HCT116 (cell line): ENCODE measurements at regions not wholly inside any gene's neighbourhood (a gene's known extent, or its start where the extent isn't known, plus 50 kb on each side); places are given as distances from the start of the nearest gene placed in this dataset.

Source experiments
- ATAC-seq: fragments of 200-7000 bp; cut with Tn5 transposase; 2 replicates; pipeline ENCODE4 v1.9.1; 2020; ENCODE audit warnings: mild to moderate bottlenecking, moderate library complexity
- BruUV-seq: library from RNA; stranded (reverse); fragments of 400-500 nt; replicated peaks from 2 replicates; lab custom pipeline; 2021; lab: Mats Ljungman, UMichigan
- CTCF ChIA-PET: fragments of 300-600 bp; sonication (Branson Sonifier 250); formaldehyde crosslinking; loops from one replicate; lab custom pipeline; 2021; ENCODE audit warnings: antibody characterized with exemption; lab: Charles Lee
- POLR2A ChIA-PET: fragments of 300-600, 350-600 bp; sonication (Branson Sonifier 250); formaldehyde crosslinking; loops from one replicate; lab custom pipeline; 2021; ENCODE audit warnings: antibody characterized with exemption; lab: Charles Lee
- RAD21 ChIA-PET, 2 experiments: fragments of 300-600 bp; sonication (Branson Sonifier 250); formaldehyde crosslinking; loops; one replicate each; lab custom pipeline; 2023; ENCODE audit warnings: low total read pairs in 2 of 2; ENCODE audit not compliant: uncharacterized antibody in 2 of 2, unreplicated experiment in 2 of 2, low non-redundant PET in 1 of 2; lab: Charles Lee
- DNase-seq: peaks from one replicate; pipeline ENCODE4 v3.0.0-alpha.2; 2010; ENCODE audit warnings: low read depth, low spot score
- H2AFZ ChIP-seq: fragments of 200-600 bp; shearing (Covaris generic), sonication (generic); 2 replicates; pipeline ENCODE4 v1.6.1; 2017; ENCODE audit warnings: low read depth, mixed run types, mixed read lengths, antibody characterized with exemption, low read length; ENCODE audit not compliant: poor library complexity, severe bottlenecking
- H3K27ac ChIP-seq: 2 replicates; pipeline ENCODE4 v1.5.1; 2012; ENCODE audit warnings: low read depth, low read length
- H3K27me3 ChIP-seq: fragments of 200-600 bp; sonication (generic); 2 replicates; pipeline ENCODE4 v1.6.1; 2016; ENCODE audit warnings: mixed run types, low read length, mixed read lengths; ENCODE audit not compliant: insufficient read depth
- H3K36me3 ChIP-seq, 2 experiments: fragments of 200-500 bp in 1 of 2; fragments of 200-600 bp in 1 of 2; sonication (Bioruptor generic) in 1 of 2; sonication (generic) in 1 of 2; 2 replicates each; pipeline versions ENCODE4 v1.5.1 to v1.6.1; 2014 to 2016; ENCODE audit warnings: low read length in 2 of 2, inconsistent platforms in 1 of 2, mixed read lengths in 1 of 2, mixed run types in 1 of 2; ENCODE audit not compliant: insufficient read depth in 2 of 2, control insufficient read depth in 1 of 2
- H3K4me1 ChIP-seq, 2 experiments: fragments of 200-600 bp in 1 of 2; sonication (generic) in 1 of 2; 2 replicates each; pipeline versions ENCODE4 v1.5.1 to v1.6.1; 2012 to 2017; ENCODE audit warnings: low read length in 2 of 2, inconsistent platforms in 1 of 2, mild to moderate bottlenecking in 1 of 2, mixed read lengths in 1 of 2, mixed run types in 1 of 2, moderate library complexity in 1 of 2; ENCODE audit not compliant: insufficient read depth in 2 of 2, control insufficient read depth in 1 of 2
- H3K4me2 ChIP-seq: fragments of 200-600 bp; sonication (generic); 2 replicates; pipeline ENCODE4 v1.6.1; 2017; ENCODE audit warnings: mixed run types, low read length, mixed read lengths
- H3K4me3 ChIP-seq, 2 experiments: fragments of 200-600 bp in 1 of 2; sonication (generic) in 1 of 2; replicated peaks in 1 of 2; 2 replicates each; pipeline ENCODE4 v1.5.1; 2011 to 2016; ENCODE audit warnings: low read length in 2 of 2, control low read depth in 1 of 2, low read depth in 1 of 2, mild to moderate bottlenecking in 1 of 2, mixed read lengths in 1 of 2, mixed run types in 1 of 2
- H3K79me2 ChIP-seq: fragments of 200-600 bp; sonication (generic); 2 replicates; pipeline ENCODE4 v1.6.1; 2017; ENCODE audit warnings: mild to moderate bottlenecking, mixed run types, low read length, moderate library complexity, mixed read lengths; ENCODE audit not compliant: insufficient read depth
- H3K9ac ChIP-seq: fragments of 200-600 bp; sonication (generic); 2 replicates; pipeline ENCODE4 v1.6.1; 2016; ENCODE audit warnings: low read length, mixed read lengths
- H3K9me2 ChIP-seq: fragments of 200-600 bp; sonication (generic), shearing (Covaris generic); 2 replicates; pipeline ENCODE4 v1.6.1; 2017; ENCODE audit warnings: mixed run types, mild to moderate bottlenecking, moderate library complexity; ENCODE audit not compliant: insufficient read depth
- H3K9me3 ChIP-seq, 2 experiments: fragments of 200-500 bp in 1 of 2; fragments of 200-600 bp in 1 of 2; sonication (Bioruptor generic) in 1 of 2; sonication (generic) in 1 of 2; 2 replicates each; pipeline ENCODE4 v1.6.1; 2014 to 2017; ENCODE audit warnings: low read length in 2 of 2, mixed read lengths in 2 of 2, inconsistent platforms in 1 of 2, low read depth in 1 of 2, mild to moderate bottlenecking in 1 of 2, mixed run types in 1 of 2, moderate library complexity in 1 of 2; ENCODE audit not compliant: control insufficient read depth in 1 of 2, insufficient read depth in 1 of 2
- H4K20me1 ChIP-seq: fragments of 200-600 bp; sonication (generic), shearing (Covaris generic); 2 replicates; pipeline ENCODE4 v1.6.1; 2017; ENCODE audit warnings: mixed run types, mild to moderate bottlenecking, moderate library complexity; ENCODE audit not compliant: insufficient read depth
- CBX3 ChIP-seq: IDR thresholded peaks from 2 replicates; pipeline ENCODE4 v1.6.1; 2012; ENCODE audit warnings: low read depth
- CTCF ChIP-seq, 3 experiments: fragments of 200-600 bp in 1 of 3; sonication (generic) in 1 of 3; IDR thresholded peaks in 2 of 3; conservative IDR thresholded peaks in 1 of 3; 2 replicates each; pipeline ENCODE4 v1.5.1; 2012 to 2017; ENCODE audit warnings: low read depth in 2 of 3, low read length in 2 of 3, antibody characterized with exemption in 1 of 3, borderline replicate concordance in 1 of 3, control low read depth in 1 of 3, mild to moderate bottlenecking in 1 of 3, mixed read lengths in 1 of 3, mixed run types in 1 of 3, moderate library complexity in 1 of 3; ENCODE audit not compliant: insufficient read depth in 1 of 3
- ELF1 ChIP-seq: IDR thresholded peaks from 2 replicates; pipeline ENCODE4 v1.6.1; 2012; ENCODE audit warnings: low read depth, borderline replicate concordance
- SP1 ChIP-seq: IDR thresholded peaks from 2 replicates; pipeline ENCODE4 v1.6.1; 2012; ENCODE audit warnings: low read depth
- YY1 ChIP-seq: IDR thresholded peaks from 2 replicates; pipeline ENCODE4 v1.6.1; 2011; ENCODE audit warnings: low read length, low read depth, moderate library complexity, mild to moderate bottlenecking; ENCODE audit not compliant: insufficient replicate concordance; ENCODE audit errors: extremely low read depth
- ZBTB33 ChIP-seq: IDR thresholded peaks from 2 replicates; pipeline ENCODE4 v1.6.1; 2011; ENCODE audit warnings: mild to moderate bottlenecking, low read length, moderate library complexity; ENCODE audit not compliant: insufficient replicate concordance; ENCODE audit errors: extremely low read depth
- ZNF274 ChIP-seq: fragments of 200-500 bp; sonication (Bioruptor generic); IDR thresholded peaks from 2 replicates; pipeline ENCODE4 v1.6.1; 2014; ENCODE audit warnings: mild to moderate bottlenecking, low read depth, low read length, inconsistent platforms
- intact Hi-C: fragments of 100-400 bp; cut with micrococcal nuclease; formaldehyde crosslinking; loops from 2 replicates; pipeline ENCODE4 v1.10.0; 2022

- POLR2A ChIA-PET = no interaction called here
- intact Hi-C loops = no loop called here
- H3K36me3 ChIP-seq = no peaks in the 10 kb centered on the region
- TF ChIP-seq CBX3 = no peak
- TF ChIP-seq CTCF (IDR thresholded peaks at IDR 0.05 in 2 of 3, conservative IDR thresholded peaks at IDR 0.05 in 1 of 3; ENCODE audit: borderline replicate concordance in 1 of 3, insufficient read depth in 1 of 3, low read depth in 2 of 3, low read length in 2 of 3) = no peak
- no peak overlapping the region for H2AFZ ChIP-seq
- H3K9ac ChIP-seq = no peak overlapping the region
- DNase-seq (no peak), ATAC-seq (no peak)
- H3K4me3 ChIP-seq = no peak overlapping the region
- no peak overlapping the region for H3K4me2 ChIP-seq
- no peaks in the 10 kb centered on the region for H3K27me3 ChIP-seq
- peaks cover 0 to 6% of the 10 kb centered on the region in 2 experiments; a peak in 1 of 4 replicates for H3K4me1 ChIP-seq
- CTCF ChIA-PET = no interaction called here
- H3K27ac ChIP-seq = no peak overlapping the region
- no peaks in the 10 kb centered on the region for H3K9me2 ChIP-seq
- no peaks in the 10 kb centered on the region for H3K9me3 ChIP-seq
- H4K20me1 ChIP-seq = no peaks in the 10 kb centered on the region
- RAD21 ChIA-PET = no interaction called here
- BruUV-seq = no TSS peak
- H3K79me2 ChIP-seq = no peaks in the 10 kb centered on the region
Observed at GRCh38 chr1:115211071-115211745, 121.9 kb upstream of the TSPAN2 start.

- H3K4me3 ChIP-seq = no peak overlapping the region
- H4K20me1 ChIP-seq = no peaks in the 10 kb centered on the region
- ChIA-PET POLR2A (no interaction called here), RAD21 (no interaction called here), CTCF (no interaction called here)
- H3K9ac ChIP-seq = no peak overlapping the region
- no peaks in the 10 kb centered on the region for H3K27me3 ChIP-seq
- H3K4me1 ChIP-seq = peaks cover 0 to 6% of the 10 kb centered on the region in 2 experiments; a peak in 1 of 4 replicates
- no peaks in the 10 kb centered on the region for H3K36me3 ChIP-seq
- no peak overlapping the region for H3K4me2 ChIP-seq
- H3K9me3 ChIP-seq = no peaks in the 10 kb centered on the region
- DNase-seq (no peak), ATAC-seq (no peak)
- no peak overlapping the region for H2AFZ ChIP-seq
- no TSS peak for BruUV-seq
- no peaks in the 10 kb centered on the region for H3K9me2 ChIP-seq
- H3K79me2 ChIP-seq = no peaks in the 10 kb centered on the region
- TF ChIP-seq SP1 (no peak), YY1 (no peak), ZNF274 (no peak), ZBTB33 (no peak), ELF1 (no peak)
- intact Hi-C loops = no loop called here
- H3K27ac ChIP-seq = no peak overlapping the region
Observed at GRCh38 chr1:115210302-115210711, 121.0 kb upstream of the TSPAN2 start.
